Activated gamma-delta T cell treated with Interleukin-2 at 50 U/mL for 16 hours (primary cell): ENCODE measurements at regions not wholly inside any gene's neighbourhood (a gene's known extent, or its start where the extent isn't known, plus 50 kb on each side); places are given as distances from the start of the nearest gene placed in this dataset.

Source experiments
- DNase-seq: peaks from one replicate; pipeline ENCODE4 v3.0.0-alpha.2; 2020

GRCh38 chr6:15715851-15716250 lies 53.0 kb upstream of the DTNBP1 start:
- no peak for DNase-seq

- DNase-seq: no peak
Measured at GRCh38 chr6:15715060-15715459, 52.2 kb upstream of the DTNBP1 start.

- no peak for DNase-seq
Measured at GRCh38 chr6:15714658-15715057, 51.8 kb upstream of the DTNBP1 start.

GRCh38 chr6:15713325-15713724 lies 50.5 kb upstream of the DTNBP1 start:
- DNase-seq: no peak

- DNase-seq: no peak
Measured at GRCh38 chr6:15712797-15713196, 50.0 kb upstream of the DTNBP1 start.
